Transverse colon (tissue), 4 donors: ENCODE measurements at regions not wholly inside any gene's neighbourhood (a gene's known extent, or its start where the extent isn't known, plus 50 kb on each side); places are given as distances from the start of the nearest gene placed in this dataset.

Experiments
- EP300 ChIP-seq: sonication (generic); formaldehyde crosslinking; IDR thresholded peaks from one replicate; pipeline ENCODE4 v1.6.1; 2017; ENCODE audit warnings: antibody characterized with exemption, low read depth
- POLR2A ChIP-seq: fragments of 450-650 bp; IDR thresholded peaks from one replicate; pipeline ENCODE4 v1.6.1; 2016; ENCODE audit warnings: antibody characterized with exemption, mild to moderate bottlenecking, moderate library complexity
- POLR2AphosphoS5 ChIP-seq, 3 donors: sonication (generic); formaldehyde crosslinking; IDR thresholded peaks; one replicate each; pipeline ENCODE4 v1.6.1; 2016; ENCODE audit warnings: antibody characterized with exemption in 3 of 3
- TF ChIP-seq, protein P1 (sequence below), 5 experiments: fragments of 200-600 bp in 3 of 5; fragments of 450-650 bp in 2 of 5; sonication (generic) in 3 of 5; IDR thresholded peaks; 1 replicate in 2 of 5; 2 replicates in 3 of 5; pipeline ENCODE4 v1.5.1; 2016 to 2017; ENCODE audit warnings: antibody characterized with exemption in 5 of 5, inconsistent platforms in 3 of 5, mild to moderate bottlenecking in 2 of 5, moderate library complexity in 1 of 5

GRCh38 chr1:58353168-58353567 lies 193.4 kb downstream of the OMA1 start:
- TF ChIP-seq, protein P1, sequence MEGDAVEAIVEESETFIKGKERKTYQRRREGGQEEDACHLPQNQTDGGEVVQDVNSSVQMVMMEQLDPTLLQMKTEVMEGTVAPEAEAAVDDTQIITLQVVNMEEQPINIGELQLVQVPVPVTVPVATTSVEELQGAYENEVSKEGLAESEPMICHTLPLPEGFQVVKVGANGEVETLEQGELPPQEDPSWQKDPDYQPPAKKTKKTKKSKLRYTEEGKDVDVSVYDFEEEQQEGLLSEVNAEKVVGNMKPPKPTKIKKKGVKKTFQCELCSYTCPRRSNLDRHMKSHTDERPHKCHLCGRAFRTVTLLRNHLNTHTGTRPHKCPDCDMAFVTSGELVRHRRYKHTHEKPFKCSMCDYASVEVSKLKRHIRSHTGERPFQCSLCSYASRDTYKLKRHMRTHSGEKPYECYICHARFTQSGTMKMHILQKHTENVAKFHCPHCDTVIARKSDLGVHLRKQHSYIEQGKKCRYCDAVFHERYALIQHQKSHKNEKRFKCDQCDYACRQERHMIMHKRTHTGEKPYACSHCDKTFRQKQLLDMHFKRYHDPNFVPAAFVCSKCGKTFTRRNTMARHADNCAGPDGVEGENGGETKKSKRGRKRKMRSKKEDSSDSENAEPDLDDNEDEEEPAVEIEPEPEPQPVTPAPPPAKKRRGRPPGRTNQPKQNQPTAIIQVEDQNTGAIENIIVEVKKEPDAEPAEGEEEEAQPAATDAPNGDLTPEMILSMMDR (IDR thresholded peaks at IDR 0.05): no peak
- TF ChIP-seq POLR2A: no peak
- TF ChIP-seq POLR2AphosphoS5 (IDR thresholded peaks at IDR 0.05): no peak
- TF ChIP-seq EP300: no peak
